Karpas-422 (cell line): ENCODE measurements at regions not wholly inside any gene's neighbourhood (a gene's known extent, or its start where the extent isn't known, plus 50 kb on each side); places are given as distances from the start of the nearest gene placed in this dataset.

Source experiments
- DNase-seq: peaks from one replicate; pipeline ENCODE4 v3.0.0-alpha.2; 2015
- H2AFZ ChIP-seq: fragments of 200-600 bp; sonication (generic); 2 replicates; pipeline ENCODE4 v1.6.1; 2014; ENCODE audit warnings: antibody characterized with exemption, low read length, mixed read lengths
- H3K27ac ChIP-seq: fragments of 200-600 bp; sonication (generic); 2 replicates; pipeline ENCODE4 v1.5.1; 2014; ENCODE audit warnings: mild to moderate bottlenecking, low read length, moderate library complexity
- H3K27me3 ChIP-seq: fragments of 200-600 bp; sonication (generic); 2 replicates; pipeline ENCODE4 v1.6.1; 2014; ENCODE audit warnings: low read length, mixed read lengths
- H3K36me3 ChIP-seq: fragments of 200-600 bp; sonication (generic); 2 replicates; pipeline ENCODE4 v1.6.1; 2014; ENCODE audit warnings: low read length, mixed read lengths; ENCODE audit not compliant: insufficient read depth
- H3K4me1 ChIP-seq: fragments of 200-600 bp; sonication (generic); 2 replicates; pipeline ENCODE4 v1.6.1; 2014; ENCODE audit warnings: mild to moderate bottlenecking, low read length, mixed read lengths
- H3K4me2 ChIP-seq: fragments of 200-600 bp; sonication (generic); 2 replicates; pipeline ENCODE4 v1.6.1; 2014; ENCODE audit warnings: low read length, low read depth, mild to moderate bottlenecking; ENCODE audit not compliant: poor library complexity, severe bottlenecking
- H3K4me3 ChIP-seq: fragments of 200-600 bp; sonication (generic); 2 replicates; pipeline ENCODE4 v1.5.1; 2014; ENCODE audit warnings: mild to moderate bottlenecking, antibody characterized with exemption, low read length, mixed read lengths
- H3K79me2 ChIP-seq: fragments of 200-600 bp; sonication (generic); 2 replicates; pipeline ENCODE4 v1.6.1; 2014; ENCODE audit warnings: mild to moderate bottlenecking, low read length, mixed read lengths
- H3K9ac ChIP-seq: fragments of 200-600 bp; sonication (generic); 2 replicates; pipeline ENCODE4 v1.6.0; 2014; ENCODE audit warnings: low read length
- H3K9me2 ChIP-seq: fragments of 200-600 bp; sonication (generic), shearing (Covaris generic); replicated peaks from 2 replicates; pipeline ENCODE4 v1.6.0; 2014; ENCODE audit warnings: mild to moderate bottlenecking, low read length, moderate library complexity; ENCODE audit not compliant: insufficient read depth
- H3K9me3 ChIP-seq: fragments of 300-700, 200-600 bp; sonication (generic); 2 replicates; pipeline ENCODE4 v1.6.1; 2014; ENCODE audit warnings: low read length, mixed read lengths
- H4K20me1 ChIP-seq: fragments of 200-600 bp; sonication (generic); 2 replicates; pipeline ENCODE4 v1.6.1; 2014; ENCODE audit warnings: mild to moderate bottlenecking, antibody characterized with exemption, low read length, low read depth; ENCODE audit not compliant: insufficient read depth

DNA sequence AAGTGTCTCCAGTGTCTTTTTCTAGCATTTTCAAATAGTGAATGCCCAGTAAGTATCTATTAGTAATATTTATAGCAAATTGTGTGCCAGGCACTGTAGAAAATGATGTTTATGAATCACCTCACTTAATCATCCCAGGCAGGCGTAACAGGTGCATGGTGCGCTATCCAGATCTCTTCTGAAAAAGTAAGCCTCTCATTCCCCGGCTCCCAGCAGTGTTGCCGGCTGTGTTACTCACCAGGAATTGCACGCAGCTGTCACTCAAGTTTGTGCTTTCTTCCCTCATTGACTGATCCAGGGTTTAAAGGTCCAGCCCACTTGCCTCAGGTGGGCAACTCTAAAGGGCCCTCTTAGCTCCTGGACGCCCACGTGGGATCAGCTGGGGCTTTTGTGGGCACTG, 173.8 kb upstream of the RASSF8 start:
- no peaks in the 10 kb centered on the region for H3K4me1 ChIP-seq
- no peaks in the 10 kb centered on the region for H3K27me3 ChIP-seq
- H3K9ac ChIP-seq, result no peak overlapping the region
- H3K4me2 ChIP-seq, result no peak overlapping the region
- no peak overlapping the region for H3K4me3 ChIP-seq
- H2AFZ ChIP-seq, result no peak overlapping the region
- no peaks in the 10 kb centered on the region for H3K9me2 ChIP-seq
- no peak overlapping the region for H3K27ac ChIP-seq
- H3K79me2 ChIP-seq, result no peaks in the 10 kb centered on the region
- no peaks in the 10 kb centered on the region for H3K36me3 ChIP-seq
- no peaks in the 10 kb centered on the region for H3K9me3 ChIP-seq
- no peaks in the 10 kb centered on the region for H4K20me1 ChIP-seq
- no peak for DNase-seq

DNA sequence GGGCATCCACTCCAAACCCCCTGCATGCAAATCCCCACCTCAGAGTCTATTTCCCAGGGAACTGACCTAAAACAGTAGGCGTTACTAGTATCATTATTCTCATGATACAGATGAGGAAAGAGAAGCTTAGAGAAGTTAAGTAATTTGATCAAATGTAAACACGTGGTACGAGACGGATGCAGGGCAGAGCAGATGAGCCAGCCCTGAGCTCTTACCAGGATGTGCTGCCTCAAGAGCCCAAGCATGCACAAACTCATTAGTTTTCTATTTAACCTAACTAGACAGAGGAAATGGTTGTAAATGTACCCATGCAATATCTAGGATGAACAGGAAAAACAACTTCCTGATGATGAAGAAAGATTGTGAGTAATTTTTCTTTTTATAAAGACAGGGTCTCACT, 173.3 kb upstream of the RASSF8 start:
- no peak overlapping the region for H3K4me3 ChIP-seq
- no peaks in the 10 kb centered on the region for H3K4me1 ChIP-seq
- no peak overlapping the region for H2AFZ ChIP-seq
- H3K9ac ChIP-seq, result no peak overlapping the region
- H3K79me2 ChIP-seq, result no peaks in the 10 kb centered on the region
- H3K27ac ChIP-seq, result no peak overlapping the region
- DNase-seq, result no peak
- H3K4me2 ChIP-seq, result no peak overlapping the region
- no peaks in the 10 kb centered on the region for H3K36me3 ChIP-seq
- no peaks in the 10 kb centered on the region for H3K27me3 ChIP-seq
- H4K20me1 ChIP-seq, result no peaks in the 10 kb centered on the region
- H3K9me2 ChIP-seq, result no peaks in the 10 kb centered on the region
- no peaks in the 10 kb centered on the region for H3K9me3 ChIP-seq

DNA sequence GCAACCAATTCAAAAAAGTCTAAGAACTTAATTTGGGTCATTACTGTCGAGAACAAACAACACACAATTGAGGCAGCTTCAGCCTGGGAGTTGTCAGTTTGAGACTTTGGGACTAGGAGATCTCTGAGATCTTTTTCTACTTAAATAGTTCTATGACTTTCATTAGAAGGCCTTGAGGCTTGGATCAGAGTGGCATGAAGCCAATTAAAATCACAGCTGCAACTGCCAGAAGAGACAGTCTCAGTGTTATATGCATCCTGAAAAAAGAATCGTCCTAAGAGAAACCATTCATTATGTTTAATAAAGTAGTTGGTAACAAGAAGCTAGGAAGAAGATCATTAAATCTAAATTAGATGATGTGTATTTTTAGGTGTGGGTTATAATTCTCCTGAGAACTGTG, 170.8 kb upstream of the RASSF8 start:
- Histone ChIP-seq H3K9ac (no peak overlapping the region), H3K4me3 (no peak overlapping the region), H3K36me3 (no peaks in the 10 kb centered on the region), H3K4me1 (no peaks in the 10 kb centered on the region), H3K27me3 (no peaks in the 10 kb centered on the region), H3K9me2 (no peaks in the 10 kb centered on the region), H3K79me2 (no peaks in the 10 kb centered on the region), H3K9me3 (no peaks in the 10 kb centered on the region), H4K20me1 (no peaks in the 10 kb centered on the region), H2AFZ (no peak overlapping the region), H3K27ac (no peak overlapping the region), H3K4me2 (no peak overlapping the region)
- no peak for DNase-seq

DNA sequence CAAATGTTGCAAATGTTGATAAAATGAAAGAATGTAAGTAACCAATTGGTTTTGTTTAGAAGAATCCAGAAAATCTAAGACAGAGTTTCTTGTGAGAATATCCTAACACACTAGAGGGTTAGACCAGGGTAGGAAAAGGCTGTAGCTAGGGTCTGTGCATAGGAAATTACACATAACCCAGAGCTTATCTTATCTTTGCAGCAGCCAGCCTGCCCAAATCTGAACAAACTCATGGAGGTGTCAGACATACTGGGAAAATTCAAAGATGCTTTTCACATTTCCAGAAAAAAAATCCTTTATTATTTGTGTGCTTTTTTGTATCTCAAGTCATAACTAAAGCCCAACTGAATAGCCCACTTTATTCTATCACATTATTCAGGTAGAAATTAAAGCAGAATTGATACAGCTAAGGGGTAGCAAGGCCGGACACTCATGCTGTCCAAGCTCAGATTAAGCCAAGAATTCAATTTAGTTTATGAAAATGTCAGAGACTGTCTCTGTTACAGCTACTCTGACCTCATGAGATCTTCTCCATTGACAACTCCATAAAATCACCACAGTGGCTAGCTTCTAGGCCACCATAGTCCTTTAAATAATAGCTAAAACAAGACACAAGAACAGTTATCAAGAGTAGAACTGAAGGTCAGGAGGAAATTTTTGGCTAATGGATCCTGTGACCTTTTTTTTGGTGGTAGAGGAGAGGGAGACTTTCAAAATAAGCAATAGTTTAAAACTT, 169.6 kb upstream of the RASSF8 start:
- Histone ChIP-seq H3K4me1 (no peaks in the 10 kb centered on the region), H3K36me3 (no peaks in the 10 kb centered on the region), H3K4me3 (no peak overlapping the region), H3K9me3 (no peaks in the 10 kb centered on the region), H3K9me2 (no peaks in the 10 kb centered on the region), H4K20me1 (no peaks in the 10 kb centered on the region), H3K9ac (no peak overlapping the region), H3K79me2 (no peaks in the 10 kb centered on the region), H2AFZ (no peak overlapping the region), H3K27ac (no peak overlapping the region), H3K4me2 (no peak overlapping the region), H3K27me3 (no peaks in the 10 kb centered on the region)
- no peak for DNase-seq

DNA sequence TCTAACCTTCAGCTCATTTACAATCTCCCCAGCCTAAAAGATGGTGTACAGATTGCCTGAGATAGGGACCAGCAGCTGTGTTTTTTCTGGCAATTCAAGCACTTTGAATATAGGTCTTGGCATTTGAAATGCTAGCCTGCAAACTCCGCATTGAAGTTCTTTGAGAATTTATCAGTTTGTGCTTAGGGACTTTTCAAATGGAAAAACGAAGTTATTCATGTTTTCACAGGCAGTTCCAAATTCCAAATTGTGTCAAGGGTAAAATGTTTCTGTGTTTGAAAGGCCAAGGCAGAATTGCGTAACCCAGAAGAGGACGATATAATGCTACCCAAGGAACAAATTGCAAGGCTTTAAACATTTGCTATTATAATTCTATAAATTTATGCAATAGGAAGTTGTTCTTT, 168.9 kb upstream of the RASSF8 start:
- Histone ChIP-seq H3K9me3 (no peaks in the 10 kb centered on the region), H3K4me1 (no peaks in the 10 kb centered on the region), H3K9me2 (no peaks in the 10 kb centered on the region), H4K20me1 (no peaks in the 10 kb centered on the region), H2AFZ (no peak overlapping the region), H3K36me3 (no peaks in the 10 kb centered on the region), H3K27ac (no peak overlapping the region), H3K27me3 (no peaks in the 10 kb centered on the region), H3K4me2 (no peak overlapping the region), H3K79me2 (no peaks in the 10 kb centered on the region), H3K9ac (no peak overlapping the region), H3K4me3 (no peak overlapping the region)
- no peak for DNase-seq

DNA sequence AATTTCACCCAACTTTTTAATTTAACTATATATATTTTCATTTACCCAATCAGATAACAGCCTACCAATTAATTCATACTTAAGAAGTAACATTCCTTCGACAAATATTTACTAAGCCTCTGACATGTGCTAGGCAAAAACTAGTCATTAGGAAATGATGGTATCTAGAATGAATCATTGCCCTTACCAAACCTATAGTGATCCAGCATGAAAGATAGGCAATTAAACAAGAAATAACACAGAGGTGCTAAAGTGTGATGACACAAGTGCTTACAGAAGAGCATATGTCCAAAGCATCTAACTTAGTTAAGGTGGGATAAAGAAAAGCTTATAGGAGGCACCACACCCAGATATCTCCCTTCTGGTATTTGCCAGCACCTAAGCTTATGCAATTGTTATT, 166.5 kb upstream of the RASSF8 start:
- no peak overlapping the region for H3K4me2 ChIP-seq
- H3K9ac ChIP-seq, result no peak overlapping the region
- no peaks in the 10 kb centered on the region for H3K36me3 ChIP-seq
- H3K4me3 ChIP-seq, result no peak overlapping the region
- H3K4me1 ChIP-seq, result no peaks in the 10 kb centered on the region
- no peak overlapping the region for H3K27ac ChIP-seq
- H3K27me3 ChIP-seq, result no peaks in the 10 kb centered on the region
- H3K9me2 ChIP-seq, result no peaks in the 10 kb centered on the region
- H3K79me2 ChIP-seq, result no peaks in the 10 kb centered on the region
- no peak overlapping the region for H2AFZ ChIP-seq
- H4K20me1 ChIP-seq, result no peaks in the 10 kb centered on the region
- no peak for DNase-seq
- no peaks in the 10 kb centered on the region for H3K9me3 ChIP-seq

DNA sequence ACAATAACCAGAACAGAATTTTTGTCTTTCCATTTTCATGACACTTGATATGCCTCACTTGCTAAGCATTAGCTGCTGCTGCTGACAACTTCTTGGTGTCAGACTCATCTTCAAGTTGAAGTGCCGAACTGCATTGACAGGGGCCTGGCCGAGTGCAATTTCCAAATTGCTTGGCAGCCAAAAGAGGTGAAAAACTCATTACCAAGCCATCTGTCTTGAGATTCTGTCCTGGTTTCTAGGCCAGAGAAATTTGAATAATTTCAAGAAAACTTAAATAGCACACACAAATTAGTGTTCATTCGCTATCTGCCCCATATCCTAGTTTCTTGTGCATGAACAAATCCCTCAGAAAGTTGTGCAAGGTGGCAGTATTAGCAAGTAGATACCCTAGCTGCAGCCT, 165.3 kb upstream of the RASSF8 start:
- Histone ChIP-seq H3K9me2 (no peaks in the 10 kb centered on the region), H3K9ac (no peak overlapping the region), H3K4me2 (no peak overlapping the region), H2AFZ (no peak overlapping the region), H3K4me1 (no peaks in the 10 kb centered on the region), H3K27ac (no peak overlapping the region), H3K36me3 (no peaks in the 10 kb centered on the region), H3K4me3 (no peak overlapping the region), H3K9me3 (no peaks in the 10 kb centered on the region), H3K27me3 (no peaks in the 10 kb centered on the region), H3K79me2 (no peaks in the 10 kb centered on the region), H4K20me1 (no peaks in the 10 kb centered on the region)
- no peak for DNase-seq

DNA sequence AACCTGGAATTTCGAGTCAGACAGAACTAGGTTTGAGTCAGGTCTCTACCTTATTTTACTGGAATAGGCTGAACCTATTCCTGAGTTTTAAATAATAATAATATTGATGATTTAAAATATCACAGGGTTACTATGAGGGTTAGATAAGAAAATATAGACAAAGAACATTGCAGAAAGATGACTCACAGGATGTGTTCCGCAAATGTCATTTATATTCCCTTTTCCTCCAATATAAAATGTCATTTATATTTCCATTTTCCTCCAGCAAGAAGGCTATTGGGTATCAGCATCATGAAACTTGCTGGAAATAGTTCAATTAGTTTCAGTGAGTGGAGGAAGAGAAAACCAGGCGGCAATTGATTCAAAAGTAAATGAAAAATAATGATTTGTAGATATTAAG, 163.9 kb upstream of the RASSF8 start:
- no peak overlapping the region for H3K4me3 ChIP-seq
- DNase-seq, result no peak

More for the DNA sequence above, 163.9 kb upstream of the RASSF8 start:
- H3K9ac ChIP-seq, result no peak overlapping the region
- H2AFZ ChIP-seq, result no peak overlapping the region
- no peaks in the 10 kb centered on the region for H3K9me3 ChIP-seq
- H4K20me1 ChIP-seq, result no peaks in the 10 kb centered on the region
- no peak overlapping the region for H3K4me2 ChIP-seq
- H3K27me3 ChIP-seq, result no peaks in the 10 kb centered on the region
- no peaks in the 10 kb centered on the region for H3K36me3 ChIP-seq
- H3K79me2 ChIP-seq, result no peaks in the 10 kb centered on the region
- H3K4me1 ChIP-seq, result no peaks in the 10 kb centered on the region
- no peak overlapping the region for H3K27ac ChIP-seq
- H3K9me2 ChIP-seq, result no peaks in the 10 kb centered on the region
